ENCODE measurements at regions not wholly inside any gene's neighbourhood (a gene's known extent, or its start where the extent isn't known, plus 50 kb on each side); places are given as distances from the start of the nearest gene placed in this dataset.

DNA sequence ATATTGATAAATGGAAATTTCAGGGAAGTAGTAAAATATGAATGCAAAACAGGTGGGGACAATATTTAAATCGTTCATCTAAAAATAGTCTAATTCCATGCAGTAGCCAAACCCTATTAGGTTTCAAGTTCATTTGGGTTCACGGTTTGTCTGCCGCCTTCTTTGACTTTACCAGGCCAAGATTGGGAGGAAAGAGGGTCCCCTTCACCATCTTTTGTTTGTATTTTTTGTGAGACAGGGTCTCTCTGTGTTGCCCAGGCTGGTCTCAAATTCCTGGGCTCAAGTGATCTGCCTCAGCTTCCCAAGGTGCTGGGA is 98.5 kb upstream of the ATL2 start:
- Histone ChIP-seq H3K27me3 (no peaks in the 10 kb centered on the region), H3K4me3 (no peak overlapping the region), H3K27ac (no peak overlapping the region), H3K36me3 (no peaks in the 10 kb centered on the region), H3K9me3 (peaks cover 0 to 8% (median 6%) of the 10 kb centered on the region in 11 donors), H3K4me1 (peaks cover 0 to 13% (median 0%) of the 10 kb centered on the region in 9 donors)
- ATAC-seq, result no peak
- DNase-seq, result no peak
- no peak for TF ChIP-seq CTCF (IDR thresholded peaks at IDR 0.05)
- WGBS, 2 donors, result 95 to 98% methylated on average over 3 of the region's 3 CpGs
- intact Hi-C loops (cut with DNase I), result no loop called here

DNA sequence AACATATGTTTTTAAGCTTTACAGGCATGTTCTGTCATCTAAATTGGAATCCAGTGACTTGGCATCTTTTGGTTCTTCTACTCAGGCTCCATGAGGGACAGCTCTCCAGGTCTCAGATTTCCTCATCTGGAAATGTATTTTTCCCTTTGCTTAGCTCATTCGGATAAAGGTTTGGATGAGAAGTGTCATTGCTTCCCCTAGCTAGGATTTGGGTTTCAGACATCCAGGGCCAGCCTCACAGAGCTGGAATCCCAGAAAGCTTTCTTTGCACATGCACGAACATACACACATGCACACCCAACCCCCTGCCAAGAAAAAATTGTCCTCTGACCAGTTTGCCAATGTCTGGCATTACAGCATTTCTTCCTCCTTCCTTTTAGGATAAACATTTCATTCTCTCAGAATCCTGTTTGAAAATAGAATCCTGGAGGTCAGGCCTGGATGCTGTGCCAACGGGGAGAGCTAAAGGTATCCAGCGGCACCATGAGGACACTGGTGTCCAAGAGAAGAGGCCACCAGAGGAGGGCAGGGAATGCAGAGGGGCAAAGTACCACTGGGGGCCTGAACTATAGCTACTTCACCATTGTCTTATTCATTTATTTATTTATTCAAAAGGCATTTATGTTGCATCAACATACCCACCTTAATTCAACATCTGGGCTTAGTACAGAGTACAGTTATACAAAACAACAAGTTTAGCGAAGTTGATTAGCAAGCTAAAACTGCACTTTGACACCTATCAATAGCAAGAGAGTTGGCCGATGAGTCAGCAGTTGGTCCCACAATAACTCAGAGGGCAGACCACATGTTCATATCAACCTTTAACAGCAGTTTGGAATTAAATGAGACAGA is 97.9 kb upstream of the ATL2 start:
- Histone ChIP-seq H3K4me3 (no peak overlapping the region), H3K4me1 (peaks cover 0 to 13% (median 0%) of the 10 kb centered on the region in 9 donors), H3K27me3 (no peaks in the 10 kb centered on the region), H3K27ac (no peak overlapping the region), H3K36me3 (no peaks in the 10 kb centered on the region), H3K9me3 (peaks cover 0 to 2% (median 0%) of the 10 kb centered on the region in 11 donors)
- ATAC-seq, result no peak
- intact Hi-C loops (cut with DNase I), result no loop called here
- TF ChIP-seq CTCF (IDR thresholded peaks at IDR 0.05), result no peak
- DNase-seq, result no peak
- 89 to 90% methylated on average over 6 of the region's 6 CpGs for WGBS, 2 donors

GRCh38 chr2:38474021-38474456 is 97.0 kb upstream of the ATL2 start:
- Histone ChIP-seq H3K4me1 (peaks cover 0 to 13% (median 0%) of the 10 kb centered on the region in 9 donors), H3K27me3 (no peaks in the 10 kb centered on the region), H3K36me3 (no peaks in the 10 kb centered on the region), H3K9me3 (no peaks in the 10 kb centered on the region), H3K27ac (no peak overlapping the region), H3K4me3 (no peak overlapping the region)
- DNase-seq (no peak), ATAC-seq (no peak)
- 46 to 51% methylated on average over 3 of the region's 3 CpGs for WGBS, 2 donors
- intact Hi-C loops (cut with DNase I), result no loop called here
- TF ChIP-seq CTCF (IDR thresholded peaks at IDR 0.05), result no peak

GRCh38 chr2:38473333-38474005 is 96.4 kb upstream of the ATL2 start:
- TF ChIP-seq CTCF (IDR thresholded peaks at IDR 0.05), result no peak
- Histone ChIP-seq H3K36me3 (no peaks in the 10 kb centered on the region), H3K27ac (no peak overlapping the region), H3K9me3 (no peaks in the 10 kb centered on the region), H3K4me3 (no peak overlapping the region), H3K4me1 (peaks cover 0 to 13% (median 0%) of the 10 kb centered on the region in 9 donors), H3K27me3 (no peaks in the 10 kb centered on the region)
- intact Hi-C loops (cut with DNase I), result no loop called here
- ATAC-seq (no peak), DNase-seq (no peak)
- WGBS, 2 donors, result 73 to 75% methylated on average over 5 of the region's 5 CpGs

Data from heart right ventricle (tissue), 16 donors.